ENCODE measurements at regions not wholly inside any gene's neighbourhood (a gene's known extent, or its start where the extent isn't known, plus 50 kb on each side); places are given as distances from the start of the nearest gene placed in this dataset.

DNA sequence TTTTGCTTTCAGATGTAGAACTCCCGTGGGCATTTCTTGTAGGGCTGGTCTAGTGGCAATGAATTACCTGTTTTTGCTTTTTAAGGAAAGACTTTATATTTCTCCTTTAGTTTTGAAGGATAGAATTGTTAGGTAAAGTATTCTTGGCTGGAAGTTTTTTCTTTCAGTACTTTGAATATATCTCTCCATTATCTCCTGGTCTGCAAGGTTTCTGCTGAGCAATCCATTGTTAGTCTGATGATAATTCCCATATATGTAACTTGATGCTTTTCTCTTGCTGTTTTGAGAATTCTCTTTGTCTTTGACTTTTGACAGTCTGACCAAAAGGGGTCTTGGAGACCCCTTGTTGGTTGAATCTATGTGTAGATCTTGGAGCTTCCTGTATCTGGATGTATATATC lies 198.1 kb downstream of the TMEM167A start:
- TF ChIP-seq, protein P1, sequence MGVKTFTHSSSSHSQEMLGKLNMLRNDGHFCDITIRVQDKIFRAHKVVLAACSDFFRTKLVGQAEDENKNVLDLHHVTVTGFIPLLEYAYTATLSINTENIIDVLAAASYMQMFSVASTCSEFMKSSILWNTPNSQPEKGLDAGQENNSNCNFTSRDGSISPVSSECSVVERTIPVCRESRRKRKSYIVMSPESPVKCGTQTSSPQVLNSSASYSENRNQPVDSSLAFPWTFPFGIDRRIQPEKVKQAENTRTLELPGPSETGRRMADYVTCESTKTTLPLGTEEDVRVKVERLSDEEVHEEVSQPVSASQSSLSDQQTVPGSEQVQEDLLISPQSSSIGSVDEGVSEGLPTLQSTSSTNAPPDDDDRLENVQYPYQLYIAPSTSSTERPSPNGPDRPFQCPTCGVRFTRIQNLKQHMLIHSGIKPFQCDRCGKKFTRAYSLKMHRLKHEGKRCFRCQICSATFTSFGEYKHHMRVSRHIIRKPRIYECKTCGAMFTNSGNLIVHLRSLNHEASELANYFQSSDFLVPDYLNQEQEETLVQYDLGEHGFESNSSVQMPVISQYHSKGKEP (CRISPR knock-in tag; IDR thresholded peaks at IDR 0.05) = no peak
- TF ChIP-seq, protein P2, sequence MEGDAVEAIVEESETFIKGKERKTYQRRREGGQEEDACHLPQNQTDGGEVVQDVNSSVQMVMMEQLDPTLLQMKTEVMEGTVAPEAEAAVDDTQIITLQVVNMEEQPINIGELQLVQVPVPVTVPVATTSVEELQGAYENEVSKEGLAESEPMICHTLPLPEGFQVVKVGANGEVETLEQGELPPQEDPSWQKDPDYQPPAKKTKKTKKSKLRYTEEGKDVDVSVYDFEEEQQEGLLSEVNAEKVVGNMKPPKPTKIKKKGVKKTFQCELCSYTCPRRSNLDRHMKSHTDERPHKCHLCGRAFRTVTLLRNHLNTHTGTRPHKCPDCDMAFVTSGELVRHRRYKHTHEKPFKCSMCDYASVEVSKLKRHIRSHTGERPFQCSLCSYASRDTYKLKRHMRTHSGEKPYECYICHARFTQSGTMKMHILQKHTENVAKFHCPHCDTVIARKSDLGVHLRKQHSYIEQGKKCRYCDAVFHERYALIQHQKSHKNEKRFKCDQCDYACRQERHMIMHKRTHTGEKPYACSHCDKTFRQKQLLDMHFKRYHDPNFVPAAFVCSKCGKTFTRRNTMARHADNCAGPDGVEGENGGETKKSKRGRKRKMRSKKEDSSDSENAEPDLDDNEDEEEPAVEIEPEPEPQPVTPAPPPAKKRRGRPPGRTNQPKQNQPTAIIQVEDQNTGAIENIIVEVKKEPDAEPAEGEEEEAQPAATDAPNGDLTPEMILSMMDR (CRISPR knock-in tag; IDR thresholded peaks at IDR 0.05) = no peak
- TF ChIP-seq CBFB (CRISPR knock-in tag; IDR thresholded peaks at IDR 0.05) (no peak), XRCC5 (optimal IDR thresholded peaks at IDR 0.05; ENCODE audit: low read length) (no peak), ZNF781 (CRISPR knock-in tag; IDR thresholded peaks at IDR 0.05; ENCODE audit: borderline replicate concordance, not compliant biosample characterization) (no peak), ZBTB1 (CRISPR knock-in tag; IDR thresholded peaks at IDR 0.05; ENCODE audit: borderline replicate concordance) (no peak), POLR2AphosphoS2 (IDR thresholded peaks at IDR 0.05; ENCODE audit: low read depth, low read length) (no peak), ERF (CRISPR knock-in tag; IDR thresholded peaks at IDR 0.05) (no peak), RXRA (CRISPR knock-in tag; IDR thresholded peaks at IDR 0.05) (no peak), ZFP82 (CRISPR knock-in tag; IDR thresholded peaks at IDR 0.05; ENCODE audit: borderline replicate concordance) (no peak), TBX2 (CRISPR knock-in tag; IDR thresholded peaks at IDR 0.05; ENCODE audit: borderline replicate concordance) (no peak)
- TF ChIP-seq, protein P3, sequence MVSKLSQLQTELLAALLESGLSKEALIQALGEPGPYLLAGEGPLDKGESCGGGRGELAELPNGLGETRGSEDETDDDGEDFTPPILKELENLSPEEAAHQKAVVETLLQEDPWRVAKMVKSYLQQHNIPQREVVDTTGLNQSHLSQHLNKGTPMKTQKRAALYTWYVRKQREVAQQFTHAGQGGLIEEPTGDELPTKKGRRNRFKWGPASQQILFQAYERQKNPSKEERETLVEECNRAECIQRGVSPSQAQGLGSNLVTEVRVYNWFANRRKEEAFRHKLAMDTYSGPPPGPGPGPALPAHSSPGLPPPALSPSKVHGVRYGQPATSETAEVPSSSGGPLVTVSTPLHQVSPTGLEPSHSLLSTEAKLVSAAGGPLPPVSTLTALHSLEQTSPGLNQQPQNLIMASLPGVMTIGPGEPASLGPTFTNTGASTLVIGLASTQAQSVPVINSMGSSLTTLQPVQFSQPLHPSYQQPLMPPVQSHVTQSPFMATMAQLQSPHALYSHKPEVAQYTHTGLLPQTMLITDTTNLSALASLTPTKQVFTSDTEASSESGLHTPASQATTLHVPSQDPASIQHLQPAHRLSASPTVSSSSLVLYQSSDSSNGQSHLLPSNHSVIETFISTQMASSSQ (IDR thresholded peaks at IDR 0.05; ENCODE audit: low read depth) = no peak
- TF ChIP-seq, protein P3 (CRISPR knock-in tag; IDR thresholded peaks at IDR 0.05; ENCODE audit: borderline replicate concordance) = no peak
- TF ChIP-seq, protein P4, sequence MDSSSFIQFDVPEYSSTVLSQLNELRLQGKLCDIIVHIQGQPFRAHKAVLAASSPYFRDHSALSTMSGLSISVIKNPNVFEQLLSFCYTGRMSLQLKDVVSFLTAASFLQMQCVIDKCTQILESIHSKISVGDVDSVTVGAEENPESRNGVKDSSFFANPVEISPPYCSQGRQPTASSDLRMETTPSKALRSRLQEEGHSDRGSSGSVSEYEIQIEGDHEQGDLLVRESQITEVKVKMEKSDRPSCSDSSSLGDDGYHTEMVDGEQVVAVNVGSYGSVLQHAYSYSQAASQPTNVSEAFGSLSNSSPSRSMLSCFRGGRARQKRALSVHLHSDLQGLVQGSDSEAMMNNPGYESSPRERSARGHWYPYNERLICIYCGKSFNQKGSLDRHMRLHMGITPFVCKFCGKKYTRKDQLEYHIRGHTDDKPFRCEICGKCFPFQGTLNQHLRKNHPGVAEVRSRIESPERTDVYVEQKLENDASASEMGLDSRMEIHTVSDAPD (CRISPR knock-in tag; IDR thresholded peaks at IDR 0.05) = no peak

Data from HepG2 (cell line).